HG02943 (cell line): ENCODE measurements at regions not wholly inside any gene's neighbourhood (a gene's known extent, or its start where the extent isn't known, plus 50 kb on each side); places are given as distances from the start of the nearest gene placed in this dataset.

ENCODE experiments used
- ATAC-seq: cut with Tn5 transposase; IDR thresholded peaks from one replicate; pipeline ENCODE4 v1.9.1; 2021; ENCODE audit warnings: mild to moderate bottlenecking, low read depth, moderate library complexity; ENCODE audit not compliant: unreplicated experiment

GRCh38 chr18:25962919-25963318, 127.5 kb downstream of the SS18 start:
- no peak for ATAC-seq

GRCh38 chr18:25962176-25962575, 128.2 kb downstream of the SS18 start:
- ATAC-seq: no peak

GRCh38 chr18:25957017-25957416, 133.4 kb downstream of the SS18 start:
- no peak for ATAC-seq

- ATAC-seq: no peak
Measured at GRCh38 chr18:25953111-25953510, 137.3 kb downstream of the SS18 start.

- no peak for ATAC-seq
Measured at GRCh38 chr18:25950321-25950720, 140.1 kb downstream of the SS18 start.

- ATAC-seq: no peak
Measured at GRCh38 chr18:25946540-25946939, 143.9 kb downstream of the SS18 start.

GRCh38 chr18:25935356-25935755, 155.1 kb downstream of the SS18 start:
- no peak for ATAC-seq

- ATAC-seq: no peak
Measured at GRCh38 chr18:25931126-25931525, 159.3 kb downstream of the SS18 start.

- ATAC-seq: no peak
Measured at GRCh38 chr18:25929787-25930186, 160.6 kb downstream of the SS18 start.

GRCh38 chr18:25927830-25928229, 162.6 kb downstream of the SS18 start:
- no peak for ATAC-seq

- ATAC-seq: no peak
Measured at GRCh38 chr18:25923193-25923592, 167.2 kb downstream of the SS18 start.

GRCh38 chr18:25921677-25922421, 168.6 kb downstream of the SS18 start:
- ATAC-seq: no peak

- no peak for ATAC-seq
Measured at GRCh38 chr18:25915907-25916306, 174.5 kb downstream of the SS18 start.

- ATAC-seq: no peak
Measured at GRCh38 chr18:25898965-25899364, 191.4 kb downstream of the SS18 start.

GRCh38 chr18:25896956-25897355, 193.5 kb downstream of the SS18 start:
- no peak for ATAC-seq

- ATAC-seq: no peak
Measured at GRCh38 chr18:25896178-25896780, 194.1 kb downstream of the SS18 start.

- ATAC-seq: no peak
Measured at GRCh38 chr18:25895518-25895917, 194.9 kb downstream of the SS18 start.

GRCh38 chr18:25886283-25886682, 204.1 kb downstream of the SS18 start:
- no peak for ATAC-seq

GRCh38 chr18:25883091-25883490, 207.3 kb downstream of the SS18 start:
- no peak for ATAC-seq

- no peak for ATAC-seq
Measured at GRCh38 chr18:25881149-25881548, 209.3 kb downstream of the SS18 start.

- no peak for ATAC-seq
Measured at GRCh38 chr18:25880441-25880840, 210.0 kb downstream of the SS18 start.

GRCh38 chr18:25876330-25876948, 214.0 kb downstream of the SS18 start:
- no peak for ATAC-seq
